ENCODE measurements at regions not wholly inside any gene's neighbourhood (a gene's known extent, or its start where the extent isn't known, plus 50 kb on each side); places are given as distances from the start of the nearest gene placed in this dataset.
A peak's percentile ranks its signal among the peaks of the same experiment; 100 is the strongest.
"Not testable (repeated sequence)": the region's sequence is repeated elsewhere in the genome, so short reads cannot be mapped to it uniquely, and the experiment has no call there.

- DNase-seq (ENCODE audit: low spot score) = no peak
- intact Hi-C loops (cut with DNase I) = no loop called here
Measured at GRCh38 chr6:144493035-144493910, 208.1 kb downstream of the UTRN start.

DNA sequence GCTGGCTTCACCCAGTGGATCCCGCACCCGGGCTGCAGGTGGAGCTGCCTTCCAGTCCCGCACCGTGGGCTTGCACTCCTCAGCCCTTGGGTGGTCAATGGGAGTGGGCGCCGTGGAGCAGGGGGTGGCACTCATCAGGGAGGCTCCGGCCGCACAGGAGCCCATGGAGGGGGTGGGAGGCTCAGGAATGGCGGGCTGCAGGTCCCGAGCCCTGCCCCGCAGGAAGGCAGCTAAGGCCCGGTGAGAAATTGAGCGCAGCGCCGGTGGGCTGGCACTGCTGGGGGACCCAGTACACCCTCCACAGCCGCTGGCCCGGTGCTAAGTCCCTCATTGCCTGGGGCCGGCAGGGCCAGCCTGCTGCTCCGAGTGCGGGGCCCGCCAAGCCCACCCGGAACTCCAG lies 209.9 kb downstream of the UTRN start:
- DNase-seq (ENCODE audit: low spot score); intact Hi-C loops (cut with DNase I): not testable (repeated sequence)

GRCh38 chr6:144497650-144498049 lies 212.5 kb downstream of the UTRN start:
- intact Hi-C loops (cut with DNase I) = no loop called here
- no peak for DNase-seq (ENCODE audit: low spot score)

- intact Hi-C loops (cut with DNase I) = no loop called here
- DNase-seq (ENCODE audit: low spot score) = no peak
Measured at GRCh38 chr6:144500892-144501291, 215.8 kb downstream of the UTRN start.

DNA sequence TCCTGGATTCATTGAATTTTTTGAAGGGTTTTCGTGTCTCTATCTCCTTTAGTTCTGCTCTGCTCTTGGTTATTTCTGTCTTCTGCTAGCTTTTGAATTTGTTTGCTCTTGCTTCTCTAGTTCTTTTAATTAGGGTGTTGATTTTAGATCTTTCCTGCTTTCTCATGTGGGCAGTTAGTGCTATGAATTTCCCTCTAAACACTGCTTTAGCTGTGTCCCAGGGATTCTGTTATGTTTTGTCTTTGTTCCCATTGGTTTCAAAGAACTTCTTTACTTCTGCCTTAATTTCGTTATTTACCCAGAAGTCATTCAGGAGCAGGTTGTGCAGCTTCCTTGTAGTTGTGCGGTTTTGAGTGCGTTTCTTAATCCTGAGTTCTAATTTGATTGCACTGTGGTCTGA lies 220.1 kb downstream of the UTRN start:
- DNase-seq (ENCODE audit: low spot score); intact Hi-C loops (cut with DNase I): not testable (repeated sequence)

- intact Hi-C loops (cut with DNase I); DNase-seq (ENCODE audit: low spot score): not testable (repeated sequence)
Measured at GRCh38 chr6:144506051-144506450, 220.9 kb downstream of the UTRN start.

- intact Hi-C loops (cut with DNase I); DNase-seq (ENCODE audit: low spot score): not testable (repeated sequence)
Measured at GRCh38 chr6:144507772-144508312, 222.7 kb downstream of the UTRN start.

DNA sequence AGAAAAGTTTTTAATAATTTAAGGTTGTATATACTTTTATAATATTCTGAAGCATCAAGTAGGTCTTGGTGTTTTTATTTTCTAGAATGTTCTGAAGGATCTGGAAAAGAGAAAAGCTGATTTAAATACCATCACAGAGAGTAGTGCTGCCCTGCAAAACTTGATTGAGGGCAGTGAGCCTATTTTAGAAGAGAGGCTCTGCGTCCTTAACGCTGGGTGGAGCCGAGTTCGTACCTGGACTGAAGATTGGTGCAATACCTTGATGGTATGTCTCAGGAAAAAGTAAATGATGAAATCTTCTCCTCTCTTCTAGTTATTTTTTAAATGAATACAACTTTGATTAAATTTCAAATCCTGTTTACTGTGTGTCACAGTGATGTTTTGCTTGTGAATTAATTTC lies 225.7 kb downstream of the UTRN start:
- no peak for DNase-seq (ENCODE audit: low spot score)
- intact Hi-C loops (cut with DNase I) = no loop called here

- intact Hi-C loops (cut with DNase I) = no loop called here
- no peak for DNase-seq (ENCODE audit: low spot score)
Measured at GRCh38 chr6:144515761-144516160, 230.6 kb downstream of the UTRN start.

- no peak for DNase-seq (ENCODE audit: low spot score)
- intact Hi-C loops (cut with DNase I) = no loop called here
Measured at GRCh38 chr6:144519426-144519825, 234.3 kb downstream of the UTRN start.

GRCh38 chr6:144528743-144529425 lies 243.7 kb downstream of the UTRN start:
- DNase-seq (ENCODE audit: low spot score) = peak; percentile 71
- intact Hi-C loops (cut with DNase I) = no loop called here

GRCh38 chr6:144530118-144530517 lies 245.0 kb downstream of the UTRN start:
- intact Hi-C loops (cut with DNase I) = no loop called here
- DNase-seq (ENCODE audit: low spot score) = no peak

- intact Hi-C loops (cut with DNase I); DNase-seq (ENCODE audit: low spot score): not testable (repeated sequence)
Measured at GRCh38 chr6:144532238-144532637, 247.1 kb downstream of the UTRN start.

DNA sequence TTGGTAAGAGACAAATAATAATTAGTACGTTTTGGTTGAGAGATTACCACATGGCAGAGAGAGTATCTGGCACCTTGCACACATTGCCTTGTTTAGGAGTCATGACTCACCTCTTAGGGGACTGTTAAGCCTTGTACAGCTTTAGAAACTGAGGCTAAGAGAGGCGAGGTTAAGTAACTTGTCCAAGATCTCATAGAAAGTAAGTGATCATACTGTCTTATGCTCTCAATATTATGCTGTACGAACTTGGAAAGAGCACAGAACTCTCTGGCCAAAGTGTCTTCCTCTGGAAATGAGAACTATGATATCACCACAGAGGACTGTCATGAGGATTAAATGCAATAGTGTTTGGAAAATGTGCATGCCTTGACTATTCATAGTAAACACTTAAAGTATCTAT lies 249.0 kb downstream of the UTRN start:
- intact Hi-C loops (cut with DNase I) = no loop called here
- no peak for DNase-seq (ENCODE audit: low spot score)

GRCh38 chr6:144535630-144536029 lies 250.5 kb downstream of the UTRN start:
- DNase-seq (ENCODE audit: low spot score) = no peak
- intact Hi-C loops (cut with DNase I) = no loop called here

DNA sequence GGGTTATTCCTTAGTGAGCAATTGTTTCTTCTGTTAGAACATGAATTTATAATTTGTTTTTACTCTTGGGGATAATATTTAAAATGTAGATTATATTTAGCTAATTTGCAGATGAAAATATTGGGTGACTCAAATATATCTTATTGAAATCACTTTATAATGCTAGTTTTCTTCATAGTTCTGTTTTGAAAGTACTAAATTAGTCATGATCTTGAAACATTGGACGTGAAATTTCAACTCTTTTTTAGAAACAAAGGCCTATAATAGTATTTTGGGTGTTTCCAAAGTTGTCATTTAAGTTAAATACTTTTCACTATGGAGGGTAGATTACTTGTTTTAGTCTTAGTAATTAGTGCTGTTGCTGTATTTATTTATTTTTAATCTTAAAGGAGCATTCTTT lies 250.9 kb downstream of the UTRN start:
- intact Hi-C loops (cut with DNase I) = no loop called here

DNA sequence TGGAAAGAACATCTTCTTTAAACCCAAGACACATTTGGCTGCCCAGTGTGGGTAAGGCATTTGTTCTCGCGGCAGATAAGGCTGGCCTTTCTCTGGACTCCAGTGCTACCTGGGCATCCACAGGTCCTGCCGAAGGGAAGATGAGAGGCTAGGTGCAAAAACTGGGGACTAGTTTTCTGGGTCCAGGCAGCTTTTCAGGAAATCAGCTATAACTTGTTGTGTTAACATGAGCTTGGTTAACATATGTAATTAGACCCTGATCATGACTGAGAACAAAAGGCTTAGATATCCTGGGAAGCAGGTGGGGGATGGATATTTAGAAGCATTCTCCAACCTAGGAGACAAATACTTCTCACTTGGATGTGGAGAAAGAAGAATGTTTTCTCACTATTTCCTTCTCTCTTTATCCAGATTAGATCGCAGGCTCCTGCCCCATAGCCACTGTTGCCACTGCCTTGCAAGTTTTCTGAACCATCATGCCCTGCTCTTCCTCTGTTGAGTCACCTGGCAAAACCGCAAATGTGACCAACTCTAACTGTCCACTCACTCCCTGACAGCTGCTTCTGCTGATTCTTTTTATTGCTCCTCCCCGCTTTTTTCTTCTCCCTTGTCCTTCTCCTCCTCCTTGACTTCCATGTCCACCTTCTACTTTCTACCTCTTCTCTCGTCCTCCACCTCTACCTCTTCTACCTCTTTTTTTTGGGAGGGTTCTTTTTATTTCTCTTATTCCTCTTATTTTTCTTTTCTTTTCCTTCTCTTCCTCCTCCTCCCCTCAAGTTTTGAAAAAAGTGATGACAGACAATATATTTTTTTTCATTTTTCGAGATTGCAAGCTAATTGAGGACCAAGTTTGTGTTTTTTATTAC lies 258.1 kb downstream of the UTRN start:
- no peak for DNase-seq (ENCODE audit: low spot score)
- intact Hi-C loops (cut with DNase I) = no loop called here

More for the DNA sequence above, 250.9 kb downstream of the UTRN start:
- DNase-seq (ENCODE audit: low spot score) = no peak

DNA sequence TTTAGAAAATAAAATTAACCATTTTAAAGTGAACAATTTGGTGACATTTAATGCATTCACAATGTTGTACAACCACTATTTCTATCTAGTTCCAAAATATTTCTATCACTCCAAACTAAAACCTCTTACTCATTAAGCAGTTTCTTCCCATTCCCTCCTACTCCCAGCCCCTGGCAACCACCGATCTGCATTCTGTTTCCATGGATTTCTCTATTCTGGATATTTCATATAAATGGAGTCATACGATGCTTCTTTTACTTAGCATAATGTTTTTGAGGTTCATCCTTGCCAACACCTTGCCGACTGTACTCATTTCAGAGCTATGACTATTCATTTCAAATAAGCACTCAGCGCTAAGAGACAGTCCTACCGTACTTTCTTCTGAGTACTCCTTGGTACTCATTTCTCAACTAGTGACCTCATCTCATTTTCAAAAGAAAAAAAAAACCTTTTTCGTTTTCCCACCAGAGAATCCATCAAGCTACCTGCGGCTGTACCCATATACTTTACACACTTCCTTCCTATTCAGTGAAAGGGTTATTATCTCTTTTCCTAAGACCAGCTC lies 259.2 kb downstream of the UTRN start:
- intact Hi-C loops (cut with DNase I) = no loop called here
- no peak for DNase-seq (ENCODE audit: low spot score)

- no peak for DNase-seq (ENCODE audit: low spot score)
- intact Hi-C loops (cut with DNase I) = no loop called here
Measured at GRCh38 chr6:144546807-144547206, 261.7 kb downstream of the UTRN start.
